HG02973 (cell line): ENCODE measurements at regions not wholly inside any gene's neighbourhood (a gene's known extent, or its start where the extent isn't known, plus 50 kb on each side); places are given as distances from the start of the nearest gene placed in this dataset.
"Not testable (repeated sequence)": the region's sequence is repeated elsewhere in the genome, so short reads cannot be mapped to it uniquely, and the experiment has no call there.

Experiments used
- ATAC-seq: cut with Tn5 transposase; IDR thresholded peaks from one replicate; pipeline ENCODE4 v1.9.1; 2021; ENCODE audit warnings: moderate library complexity; ENCODE audit not compliant: unreplicated experiment

GRCh38 chr2:183782436-183782835, 658.2 kb downstream of the NUP35 start:
- ATAC-seq = no peak

DNA sequence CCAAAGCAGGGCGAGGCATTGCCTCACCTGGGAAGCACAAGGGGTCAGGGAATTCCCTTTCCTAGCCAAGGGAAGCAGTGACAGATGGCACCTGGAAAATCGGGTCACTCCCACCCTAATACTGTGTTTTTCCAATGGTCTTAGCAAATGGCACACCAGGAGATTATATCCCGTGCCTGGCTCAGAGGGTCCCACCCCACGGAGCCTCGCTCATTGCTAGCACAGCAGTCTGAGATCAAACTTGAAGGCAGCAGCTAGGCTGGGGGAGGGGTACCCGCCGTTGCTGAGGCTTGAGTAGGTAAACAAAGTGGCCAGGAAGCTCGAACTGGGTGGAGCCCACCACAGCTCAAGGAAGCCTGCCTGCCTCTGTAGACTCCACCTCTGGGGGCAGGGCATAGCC, 664.6 kb downstream of the NUP35 start:
- ATAC-seq = not testable (repeated sequence)

DNA sequence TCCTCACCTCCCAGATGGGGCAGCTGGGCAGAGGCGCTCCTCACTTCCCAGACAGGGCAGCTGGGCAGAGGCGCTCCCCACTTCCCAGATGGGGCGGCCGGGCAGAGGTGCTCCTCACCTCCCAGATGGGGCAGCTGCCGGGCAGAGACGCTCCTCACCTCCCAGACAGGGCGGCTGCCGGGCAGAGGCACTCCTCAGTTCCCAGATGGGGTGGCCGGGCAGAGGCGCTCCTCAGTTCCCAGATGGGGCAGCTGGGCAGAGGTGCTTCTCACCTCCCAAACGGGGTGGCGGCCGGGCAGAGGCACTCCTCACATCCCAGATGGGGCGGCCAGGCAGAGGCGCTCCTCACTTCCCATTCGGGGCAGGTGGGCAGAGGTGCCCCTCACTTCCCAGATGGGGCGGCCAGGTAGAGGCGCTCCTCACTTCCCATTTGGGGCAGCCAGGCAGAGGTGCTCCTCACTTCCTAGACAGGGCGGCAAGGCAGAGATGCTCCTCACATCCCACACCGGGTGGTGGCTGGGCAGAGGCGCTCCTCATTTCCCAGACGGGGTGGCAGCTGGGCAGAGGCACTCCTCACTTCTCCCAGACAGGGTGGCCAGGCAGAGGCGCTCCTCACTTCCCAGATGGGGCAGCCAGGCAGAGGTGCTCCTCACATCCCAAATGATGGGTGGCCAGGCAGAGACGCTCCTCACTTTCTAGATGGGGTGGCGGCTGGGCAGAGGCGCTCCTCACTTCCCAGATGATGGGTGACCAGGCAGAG, 668.1 kb downstream of the NUP35 start:
- not testable (repeated sequence) for ATAC-seq

- no peak for ATAC-seq
These were observed 674.3 kb downstream of the NUP35 start for GRCh38 chr2:183798535-183798934.

GRCh38 chr2:183799761-183800160, 675.5 kb downstream of the NUP35 start:
- no peak for ATAC-seq

- ATAC-seq = no peak
These were observed 679.4 kb downstream of the NUP35 start for GRCh38 chr2:183803596-183803995.

DNA sequence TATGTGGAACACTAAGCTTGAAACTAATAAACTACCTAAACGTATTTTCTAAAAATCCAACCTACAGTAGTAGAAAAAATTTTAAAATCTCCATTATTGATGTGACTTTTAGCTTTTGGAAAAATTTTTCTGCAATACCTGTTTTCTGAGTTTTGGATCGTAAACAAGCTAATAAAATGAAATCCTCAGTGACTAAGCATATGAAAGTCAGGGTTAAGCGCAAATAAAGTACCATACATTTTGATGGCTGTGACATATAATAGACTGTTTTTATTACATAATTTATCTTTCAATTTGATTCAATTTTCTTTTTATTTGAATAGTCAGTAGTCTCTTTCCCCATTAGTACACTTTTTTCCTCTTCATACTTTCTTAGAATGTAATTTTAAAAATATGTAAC, 683.6 kb downstream of the NUP35 start:
- no peak for ATAC-seq

- ATAC-seq = no peak
These were observed 685.2 kb downstream of the NUP35 start for GRCh38 chr2:183809404-183809803.

DNA sequence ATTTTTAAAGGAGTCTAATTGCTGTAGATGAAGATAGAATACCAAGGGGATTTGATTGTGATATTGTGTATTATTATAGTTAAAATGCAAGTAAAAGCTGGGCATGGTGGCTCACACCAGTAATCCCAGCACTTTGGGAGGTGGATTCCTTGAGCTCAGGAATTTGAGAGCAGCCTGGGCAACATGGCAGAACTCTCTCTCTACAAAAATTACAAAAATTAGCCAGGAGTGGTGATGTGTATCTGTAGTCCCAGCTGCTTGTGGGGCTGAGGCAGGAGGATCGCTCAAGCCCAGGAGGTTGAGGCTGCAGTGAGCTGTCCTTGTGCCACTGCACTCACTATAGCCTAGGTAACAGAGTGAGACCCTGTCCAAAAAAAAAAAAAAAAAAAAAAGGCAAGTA, 687.0 kb downstream of the NUP35 start:
- ATAC-seq = no peak

DNA sequence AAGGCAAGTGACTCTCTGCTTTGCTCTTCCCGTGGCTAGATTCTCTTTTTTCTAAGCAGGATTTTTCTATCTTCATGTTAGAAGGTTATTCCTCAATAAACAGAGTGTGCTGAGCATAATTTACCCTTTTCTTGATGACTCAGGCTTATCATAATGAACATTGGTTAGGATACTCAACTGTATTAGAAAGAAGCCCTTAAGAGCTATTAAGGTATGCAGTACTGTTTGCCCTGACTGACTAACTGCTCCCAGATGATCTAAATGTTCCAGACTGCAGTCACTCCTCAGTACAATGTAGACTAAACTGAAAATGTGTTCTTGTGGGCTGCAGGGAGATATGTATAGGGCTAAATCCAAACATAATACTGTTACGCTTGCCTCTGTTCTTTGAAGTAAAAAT, 687.8 kb downstream of the NUP35 start:
- no peak for ATAC-seq

DNA sequence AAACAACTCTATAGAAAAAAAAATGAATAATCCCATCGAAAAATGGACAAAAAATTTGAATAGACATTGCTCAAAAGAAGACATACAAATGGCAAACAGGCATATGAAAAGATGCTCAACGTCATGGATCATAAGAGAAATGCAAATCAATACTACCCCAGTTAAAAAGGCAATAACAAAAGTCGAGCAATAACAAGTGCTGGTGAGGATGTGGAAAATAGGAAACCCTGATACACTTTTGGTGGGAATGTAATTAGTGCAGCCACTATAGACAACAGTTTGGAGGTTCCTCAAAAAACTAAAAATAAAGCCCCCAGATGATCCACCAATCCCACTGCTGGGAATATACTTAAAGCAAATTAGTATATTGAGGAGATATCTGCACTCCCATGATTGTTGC, 701.5 kb downstream of the NUP35 start:
- no peak for ATAC-seq

GRCh38 chr2:183829931-183830330, 705.7 kb downstream of the NUP35 start:
- ATAC-seq = no peak

- ATAC-seq = no peak
These were observed 712.9 kb downstream of the NUP35 start for GRCh38 chr2:183837157-183837556.

DNA sequence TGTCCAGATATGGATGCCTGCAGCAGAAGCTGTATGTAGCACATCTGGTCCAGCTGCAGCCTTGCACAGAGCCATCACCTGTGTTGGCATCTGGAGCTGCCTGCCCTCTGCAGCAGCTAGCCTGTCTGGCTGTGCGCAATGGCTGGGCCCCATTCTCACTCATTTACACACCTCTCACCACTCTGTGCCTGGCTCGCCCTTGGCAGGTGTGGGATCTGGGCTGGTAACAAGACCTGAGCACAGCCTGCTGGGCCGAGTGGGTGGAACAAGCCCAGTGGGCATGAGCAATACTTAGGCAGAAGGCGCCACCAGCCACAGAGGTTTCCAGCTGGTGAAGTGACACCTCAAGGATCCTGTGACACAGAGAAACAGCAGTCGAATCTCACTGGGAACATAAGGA, 714.1 kb downstream of the NUP35 start:
- no peak for ATAC-seq

DNA sequence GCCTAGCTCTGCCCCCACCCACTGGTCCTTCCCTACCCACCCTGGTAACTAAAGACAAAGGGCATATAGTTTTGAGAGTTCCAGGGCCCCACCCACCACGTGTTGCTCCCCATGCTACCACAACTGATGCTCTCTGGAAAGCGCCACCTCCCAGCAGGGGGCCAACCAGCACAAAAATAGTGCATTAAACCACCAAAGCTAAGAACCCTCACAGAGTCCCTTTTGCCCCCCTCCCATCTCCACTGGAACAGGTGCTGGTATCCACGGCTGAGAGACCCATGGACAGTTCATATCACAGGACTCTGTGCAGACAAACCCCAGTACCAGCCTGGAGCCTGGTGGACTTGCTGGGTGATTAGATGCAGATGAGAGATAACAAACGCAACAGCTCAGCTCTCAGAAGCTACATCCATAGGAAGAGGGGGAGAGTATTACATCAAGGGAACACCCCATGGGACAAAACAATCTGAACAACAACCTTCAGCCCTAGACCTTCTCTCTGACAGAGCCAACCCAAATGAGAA, 715.9 kb downstream of the NUP35 start:
- no peak for ATAC-seq

DNA sequence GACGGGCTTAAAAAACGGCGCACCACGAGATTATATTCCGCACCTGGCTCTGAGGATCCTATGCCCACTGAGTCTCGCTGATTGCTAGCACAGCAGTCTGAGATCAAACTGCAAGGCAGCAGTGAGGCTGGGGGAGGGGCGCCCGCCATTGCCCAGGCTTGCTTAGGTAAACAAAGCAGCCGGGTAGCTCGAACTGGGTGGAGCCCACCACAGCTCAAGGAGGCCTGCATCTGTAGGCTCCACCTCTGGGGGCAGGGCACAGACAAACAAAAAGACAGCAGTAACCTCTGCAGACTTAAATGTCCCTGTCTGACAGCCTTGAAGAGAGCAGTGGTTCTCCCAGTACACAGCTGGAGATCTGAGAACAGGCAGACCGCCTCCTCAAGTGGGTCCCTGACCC, 725.6 kb downstream of the NUP35 start:
- ATAC-seq = not testable (repeated sequence)

DNA sequence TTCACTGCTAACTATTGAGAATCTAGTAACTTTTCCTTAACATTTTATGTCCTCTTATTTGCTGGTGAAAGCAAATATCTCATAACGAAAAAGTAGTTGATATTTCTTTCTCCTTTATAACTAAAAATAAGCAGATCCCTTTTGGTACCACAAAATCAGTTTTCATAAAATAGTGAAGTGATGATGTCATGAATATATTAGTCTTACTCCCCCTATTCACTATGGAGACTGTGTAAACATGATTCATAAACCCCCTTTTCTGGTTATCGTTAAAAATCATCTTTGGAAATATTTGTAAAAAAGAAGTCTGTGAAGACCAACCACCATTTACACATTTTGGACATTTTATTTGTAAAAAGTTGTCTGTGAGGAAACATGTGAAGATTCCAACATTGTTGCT, 734.9 kb downstream of the NUP35 start:
- ATAC-seq = no peak

DNA sequence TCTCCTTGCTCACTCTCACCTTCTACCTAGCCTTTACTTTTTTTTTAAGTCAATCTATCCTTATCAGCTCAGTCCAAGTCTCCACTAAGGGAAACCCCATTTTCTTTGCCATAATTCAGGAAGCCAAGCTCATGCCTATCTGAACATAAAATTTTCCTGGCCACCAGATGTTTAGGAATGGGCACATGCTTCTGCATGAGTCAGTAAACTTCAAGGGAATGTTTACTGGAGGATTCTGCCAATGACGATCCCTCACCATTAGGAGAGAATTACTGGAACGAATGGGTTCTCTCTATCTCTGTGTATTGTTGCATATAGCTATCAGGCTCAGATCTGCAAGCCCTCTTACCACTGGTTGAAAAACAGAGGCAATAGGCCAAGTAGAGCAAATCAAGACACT, 731.7 kb upstream of the ZNF804A start:
- ATAC-seq = no peak

- no peak for ATAC-seq
These were observed 731.1 kb upstream of the ZNF804A start for GRCh38 chr2:183867206-183867605.

DNA sequence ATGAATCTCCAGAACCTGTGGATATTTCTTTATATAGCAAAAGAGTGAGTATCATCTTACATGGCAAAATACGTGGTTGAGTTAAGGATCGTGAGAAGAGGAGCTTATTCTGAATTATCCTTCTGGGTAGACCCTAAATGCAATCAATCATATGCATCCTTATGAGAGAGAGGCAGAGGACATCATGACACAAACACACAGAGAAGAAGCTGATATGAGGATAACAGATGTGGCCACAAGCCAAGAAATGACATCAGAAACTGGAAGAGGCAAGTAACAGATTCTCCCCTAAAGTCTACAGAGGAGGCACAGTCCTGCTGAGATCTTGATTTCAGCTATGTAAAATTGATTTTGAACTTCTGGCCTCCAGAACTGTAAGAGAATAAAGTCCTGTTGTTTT, 730.2 kb upstream of the ZNF804A start:
- no peak for ATAC-seq

DNA sequence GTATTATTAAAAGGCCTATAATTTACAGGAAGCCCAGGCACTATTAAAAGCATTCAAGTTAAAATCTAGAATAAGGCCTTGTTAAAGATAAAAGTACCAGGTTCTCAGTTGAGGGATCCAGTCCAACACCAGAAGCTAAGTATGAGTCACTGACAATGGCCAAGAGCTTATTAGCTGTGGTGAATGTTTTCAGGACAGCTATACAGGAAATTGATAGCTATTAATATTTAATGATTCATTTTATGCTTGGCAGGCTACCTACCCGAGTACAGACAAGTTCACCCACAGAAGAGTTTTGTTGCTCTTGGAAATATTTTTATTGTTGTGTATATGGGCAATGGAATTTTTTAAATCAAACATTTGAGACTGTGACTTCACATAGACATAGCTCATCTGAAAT, 729.6 kb upstream of the ZNF804A start:
- no peak for ATAC-seq

- ATAC-seq = no peak
These were observed 726.2 kb upstream of the ZNF804A start for GRCh38 chr2:183872131-183872530.

GRCh38 chr2:183881978-183882377, 716.4 kb upstream of the ZNF804A start:
- no peak for ATAC-seq
